ENCODE measurements at regions not wholly inside any gene's neighbourhood (a gene's known extent, or its start where the extent isn't known, plus 50 kb on each side); places are given as distances from the start of the nearest gene placed in this dataset.

GRCh38 chrX:63503541-63503940, 152.4 kb upstream of the SPIN4 start:
- TF ChIP-seq POLR2A (IDR thresholded peaks at IDR 0.05; ENCODE audit: low read length) (no peak), GATA1 (IDR thresholded peaks at IDR 0.05; ENCODE audit: low read depth, low read length) (no peak)
